GM12864 (cell line): ENCODE measurements at regions not wholly inside any gene's neighbourhood (a gene's known extent, or its start where the extent isn't known, plus 50 kb on each side); places are given as distances from the start of the nearest gene placed in this dataset.

Experiments
- DNase-seq: peaks from one replicate; pipeline ENCODE4 v3.0.0-alpha.2; 2011; ENCODE audit warnings: low read depth
- H3K4me3 ChIP-seq: 2 replicates; pipeline ENCODE4 v1.5.1; 2011; ENCODE audit warnings: mild to moderate bottlenecking, low read depth, low read length, control low read depth
- TF ChIP-seq, protein P1 (sequence below): IDR thresholded peaks from 2 replicates; pipeline ENCODE4 v1.5.1; 2011; ENCODE audit warnings: low read depth, mild to moderate bottlenecking, moderate library complexity, low read length, control low read depth, inconsistent platforms; ENCODE audit errors: missing control alignments

DNA sequence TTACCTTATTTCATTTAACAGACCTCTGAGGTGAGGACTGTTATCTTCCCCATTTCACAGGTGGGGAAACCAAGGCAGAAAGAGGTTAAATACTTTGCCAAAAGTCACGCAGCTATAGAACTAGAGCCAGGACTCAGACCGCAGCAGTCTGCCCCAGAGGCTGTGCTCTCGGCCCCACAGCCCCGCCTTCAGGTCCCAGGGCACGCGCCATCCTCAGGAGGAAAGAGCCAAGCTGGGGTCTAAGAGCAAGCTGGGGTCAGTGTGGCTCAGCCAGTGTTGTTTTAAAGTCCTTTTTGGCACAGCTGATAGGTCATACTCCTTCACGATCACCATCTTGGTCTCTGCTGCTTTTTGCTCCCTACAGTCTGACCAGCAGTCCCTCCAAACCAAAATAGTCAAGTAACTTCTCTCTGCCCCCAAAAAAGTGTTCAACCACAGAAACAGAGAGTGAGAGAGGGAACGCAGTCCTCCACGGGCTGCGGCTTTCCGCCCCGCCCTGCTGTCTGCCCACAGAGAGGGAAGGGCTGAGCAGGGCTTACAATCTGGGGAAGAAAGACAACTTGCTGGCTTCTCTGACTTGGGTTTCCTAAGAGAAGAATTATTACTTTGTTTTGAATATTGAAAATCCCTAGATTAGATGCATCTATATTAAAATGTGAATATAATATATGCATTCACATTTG, 137.2 kb upstream of the OPCML start:
- TF ChIP-seq, protein P1, sequence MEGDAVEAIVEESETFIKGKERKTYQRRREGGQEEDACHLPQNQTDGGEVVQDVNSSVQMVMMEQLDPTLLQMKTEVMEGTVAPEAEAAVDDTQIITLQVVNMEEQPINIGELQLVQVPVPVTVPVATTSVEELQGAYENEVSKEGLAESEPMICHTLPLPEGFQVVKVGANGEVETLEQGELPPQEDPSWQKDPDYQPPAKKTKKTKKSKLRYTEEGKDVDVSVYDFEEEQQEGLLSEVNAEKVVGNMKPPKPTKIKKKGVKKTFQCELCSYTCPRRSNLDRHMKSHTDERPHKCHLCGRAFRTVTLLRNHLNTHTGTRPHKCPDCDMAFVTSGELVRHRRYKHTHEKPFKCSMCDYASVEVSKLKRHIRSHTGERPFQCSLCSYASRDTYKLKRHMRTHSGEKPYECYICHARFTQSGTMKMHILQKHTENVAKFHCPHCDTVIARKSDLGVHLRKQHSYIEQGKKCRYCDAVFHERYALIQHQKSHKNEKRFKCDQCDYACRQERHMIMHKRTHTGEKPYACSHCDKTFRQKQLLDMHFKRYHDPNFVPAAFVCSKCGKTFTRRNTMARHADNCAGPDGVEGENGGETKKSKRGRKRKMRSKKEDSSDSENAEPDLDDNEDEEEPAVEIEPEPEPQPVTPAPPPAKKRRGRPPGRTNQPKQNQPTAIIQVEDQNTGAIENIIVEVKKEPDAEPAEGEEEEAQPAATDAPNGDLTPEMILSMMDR = no peak
- DNase-seq = no peak

DNA sequence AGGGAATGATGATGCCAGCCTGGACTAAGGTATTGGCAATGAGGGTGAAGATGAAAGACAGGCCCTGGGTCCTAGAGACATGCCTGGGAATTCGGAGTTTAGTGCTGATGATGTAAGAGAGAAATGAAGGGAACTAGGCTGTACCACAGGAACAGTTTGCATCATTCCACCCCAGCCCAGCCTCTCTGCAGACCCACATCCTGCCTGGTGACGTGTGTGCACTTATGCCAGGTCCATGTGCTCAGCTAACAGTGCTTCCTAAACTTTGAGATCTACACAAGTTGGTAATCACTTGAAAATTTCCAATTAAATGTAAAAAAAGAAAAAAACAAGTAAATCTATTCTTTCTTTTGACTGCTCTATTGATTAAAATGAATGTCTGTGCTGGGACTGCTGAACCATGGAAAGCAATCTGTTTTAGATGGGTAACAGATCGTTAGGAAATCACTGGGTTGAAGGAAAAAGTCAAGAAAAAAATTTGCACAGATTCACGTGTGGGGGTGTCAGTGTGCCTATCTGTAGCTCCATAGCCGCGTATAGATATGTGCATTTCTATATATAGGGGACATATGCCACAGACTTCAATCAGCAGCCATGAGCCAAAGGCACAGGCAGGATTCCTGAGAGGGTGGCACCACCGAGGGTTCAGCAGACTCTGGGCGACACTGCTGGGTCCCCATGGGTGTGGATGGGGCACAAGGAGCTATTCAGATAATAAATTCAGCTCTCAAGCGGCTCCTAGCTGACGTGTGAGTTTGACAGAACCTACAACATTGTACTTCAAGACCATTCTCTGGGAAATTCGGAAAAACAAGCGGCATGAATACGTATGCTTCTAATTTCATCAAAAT, 131.1 kb upstream of the OPCML start:
- no peak for DNase-seq
- no peak overlapping the region for H3K4me3 ChIP-seq
- TF ChIP-seq, protein P1 = no peak

More for the DNA sequence above, 137.2 kb upstream of the OPCML start:
- H3K4me3 ChIP-seq = no peak overlapping the region

DNA sequence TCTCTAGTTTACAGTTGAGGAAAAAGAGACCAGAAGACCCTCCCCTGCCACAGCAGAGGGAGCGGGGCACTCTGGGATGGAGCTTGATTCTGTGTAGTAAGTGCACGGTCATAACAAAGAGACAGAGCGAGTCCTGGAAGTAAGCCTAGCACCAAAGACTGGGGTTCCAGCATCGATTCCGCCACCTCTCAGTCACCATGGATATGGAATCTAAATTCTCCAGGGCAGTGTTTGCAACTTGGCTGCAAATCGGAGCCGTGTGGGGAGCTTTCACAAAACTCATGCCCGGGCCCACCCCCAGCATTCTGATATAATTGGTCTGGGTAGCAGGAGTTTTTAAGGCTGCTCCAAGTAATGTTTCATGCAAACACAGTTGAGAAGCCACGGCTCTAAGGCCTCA, 129.5 kb upstream of the OPCML start:
- no peak for DNase-seq
- no peak overlapping the region for H3K4me3 ChIP-seq
- TF ChIP-seq, protein P1 = no peak

DNA sequence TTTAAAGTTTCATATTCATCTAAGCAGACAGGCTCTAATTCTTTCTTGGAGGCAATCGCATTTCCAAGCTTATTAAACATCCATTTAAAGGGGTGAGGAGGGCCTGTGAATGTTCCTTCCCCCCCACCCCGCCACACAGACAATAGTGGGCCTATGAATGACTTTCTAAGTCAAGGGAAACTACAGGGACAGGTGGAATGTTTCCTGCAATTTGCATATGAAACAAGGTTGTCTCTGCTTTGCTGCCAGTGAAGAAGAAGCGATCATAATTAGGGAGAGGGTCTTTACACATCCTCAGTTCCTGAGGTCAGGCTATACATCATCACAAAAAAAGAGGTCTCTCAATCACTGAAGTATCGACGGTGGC, 127.9 kb upstream of the OPCML start:
- TF ChIP-seq, protein P1 = no peak
- H3K4me3 ChIP-seq = no peak overlapping the region

DNA sequence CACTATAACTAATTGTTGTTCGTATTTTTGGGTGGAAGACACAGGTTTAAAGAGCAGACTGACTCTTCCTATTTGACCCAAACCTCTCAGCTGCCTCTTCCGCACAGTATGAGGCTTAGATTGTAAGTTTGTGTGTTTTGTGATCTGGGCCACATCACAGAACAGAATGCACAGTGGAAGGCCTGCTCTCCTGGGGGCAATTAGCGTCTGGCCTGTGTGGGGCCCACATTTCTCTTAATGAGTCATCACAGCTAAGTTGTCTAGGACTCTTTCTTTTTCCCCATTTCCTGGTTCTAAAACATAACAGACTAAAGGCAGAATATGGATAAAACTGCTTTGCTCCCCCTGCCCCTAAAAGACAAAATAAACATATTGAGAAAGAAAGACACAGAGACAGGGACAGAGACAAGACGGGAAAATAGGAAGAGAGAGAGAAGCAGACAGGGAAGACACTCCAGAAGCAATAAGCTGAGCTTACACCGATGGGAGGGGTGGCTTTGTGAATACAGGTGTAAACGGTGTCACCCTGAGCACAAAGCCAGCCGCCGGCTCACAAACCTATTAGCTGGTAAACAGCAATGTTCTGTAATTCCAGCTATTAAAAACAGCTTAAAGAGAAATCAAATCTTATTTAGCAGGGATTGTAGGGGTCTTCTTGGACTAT, 127.4 kb upstream of the OPCML start:
- TF ChIP-seq, protein P1 = no peak
- DNase-seq = no peak
- no peak overlapping the region for H3K4me3 ChIP-seq

More for the DNA sequence above, 127.9 kb upstream of the OPCML start:
- DNase-seq = no peak

DNA sequence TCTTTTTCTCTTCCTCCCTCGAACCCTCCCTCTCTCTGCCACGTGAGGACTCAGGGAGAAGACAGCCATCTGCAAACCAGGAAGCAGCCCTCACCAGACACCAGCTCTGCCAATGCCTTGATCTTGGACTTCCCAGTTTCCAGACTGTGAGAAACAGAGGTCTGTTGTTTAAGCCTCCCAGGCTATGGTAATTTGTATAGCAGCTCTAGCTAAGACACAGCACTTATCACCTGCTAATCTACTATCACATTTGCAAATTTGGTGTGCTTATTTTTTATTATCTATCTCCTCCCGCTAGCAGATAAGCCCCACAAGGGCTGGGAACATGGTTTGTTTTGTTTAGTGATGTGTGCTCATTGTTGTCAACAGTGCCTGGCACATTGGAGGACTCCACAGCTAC, 124.8 kb upstream of the OPCML start:
- no peak overlapping the region for H3K4me3 ChIP-seq
- no peak for DNase-seq
- TF ChIP-seq, protein P1 = no peak
